Epithelial cell of proximal tubule (primary cell): ENCODE measurements at regions not wholly inside any gene's neighbourhood (a gene's known extent, or its start where the extent isn't known, plus 50 kb on each side); places are given as distances from the start of the nearest gene placed in this dataset.

Experiments
- DNase-seq: peaks from one replicate; pipeline ENCODE4 v3.0.0-alpha.2; 2011; ENCODE audit warnings: low read depth
- H3K4me3 ChIP-seq: 2 replicates; pipeline ENCODE4 v1.5.1; 2011; ENCODE audit warnings: low read depth, mild to moderate bottlenecking, low read length
- CTCF ChIP-seq: conservative IDR thresholded peaks from 2 replicates; pipeline ENCODE4 v1.5.1; 2012; ENCODE audit warnings: low read depth, mild to moderate bottlenecking, low read length

GRCh38 chr4:59102311-59102710 is 1992.1 kb upstream of the IGFBP7 start:
- no peak for TF ChIP-seq CTCF
- H3K4me3 ChIP-seq, result no peak overlapping the region
- DNase-seq, result no peak

GRCh38 chr4:59120287-59120814 is 2010.2 kb upstream of the IGFBP7 start:
- TF ChIP-seq CTCF, result no peak
- no peak for DNase-seq
- no peak overlapping the region for H3K4me3 ChIP-seq

GRCh38 chr4:59122626-59123025 is 2012.4 kb upstream of the IGFBP7 start:
- DNase-seq, result no peak

GRCh38 chr4:59126159-59126558 is 2016.0 kb upstream of the IGFBP7 start:
- TF ChIP-seq CTCF, result no peak
- no peak overlapping the region for H3K4me3 ChIP-seq
- DNase-seq, result no peak

More at GRCh38 chr4:59122626-59123025, 2012.4 kb upstream of the IGFBP7 start:
- no peak overlapping the region for H3K4me3 ChIP-seq
- no peak for TF ChIP-seq CTCF

- TF ChIP-seq CTCF, result no peak
- no peak overlapping the region for H3K4me3 ChIP-seq
- no peak for DNase-seq
Observed at GRCh38 chr4:59127006-59127405, 2016.8 kb upstream of the IGFBP7 start.

GRCh38 chr4:59127743-59128142 is 2017.6 kb upstream of the IGFBP7 start:
- DNase-seq, result no peak
- no peak for TF ChIP-seq CTCF
- no peak overlapping the region for H3K4me3 ChIP-seq

GRCh38 chr4:59135248-59135985 is 2025.2 kb upstream of the IGFBP7 start:
- H3K4me3 ChIP-seq, result no peak overlapping the region
- no peak for DNase-seq
- no peak for TF ChIP-seq CTCF
